ENCODE measurements at regions not wholly inside any gene's neighbourhood (a gene's known extent, or its start where the extent isn't known, plus 50 kb on each side); places are given as distances from the start of the nearest gene placed in this dataset.

DNA sequence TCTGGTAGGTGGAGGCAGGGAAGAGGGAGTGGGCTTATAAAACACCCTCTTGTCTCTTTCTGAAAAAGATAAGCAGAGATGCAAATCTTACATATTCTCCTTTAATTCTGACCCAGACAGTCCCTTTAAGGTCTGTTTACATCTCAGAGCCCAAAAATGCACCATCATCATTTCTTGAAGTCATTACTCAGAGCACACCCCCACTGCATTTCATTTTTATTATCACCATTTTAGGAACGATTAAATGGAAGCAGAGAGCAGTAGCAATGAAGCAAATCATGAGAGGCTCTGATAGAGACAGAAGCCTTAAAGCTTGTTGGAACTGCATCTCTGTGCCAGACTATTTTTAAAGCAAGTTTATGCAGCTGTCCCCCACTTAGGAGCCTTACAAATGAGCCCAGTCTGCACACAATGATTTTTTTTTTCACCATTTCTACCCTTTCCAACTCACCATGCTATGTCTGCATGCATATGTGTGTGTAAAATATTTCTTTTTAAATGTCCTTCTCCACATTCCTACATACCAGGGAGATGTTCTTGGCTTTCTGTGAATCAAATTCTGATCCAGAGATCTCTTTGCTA lies 311.0 kb downstream of the GRIN2B start:
- H3K27ac ChIP-seq, result no peak overlapping the region
- ATAC-seq (no peak), DNase-seq (no peak)
- H3K27me3 ChIP-seq, result peaks cover 0 to 48% (median 5%) of the 10 kb centered on the region in 7 donors
- TF ChIP-seq, protein P1, sequence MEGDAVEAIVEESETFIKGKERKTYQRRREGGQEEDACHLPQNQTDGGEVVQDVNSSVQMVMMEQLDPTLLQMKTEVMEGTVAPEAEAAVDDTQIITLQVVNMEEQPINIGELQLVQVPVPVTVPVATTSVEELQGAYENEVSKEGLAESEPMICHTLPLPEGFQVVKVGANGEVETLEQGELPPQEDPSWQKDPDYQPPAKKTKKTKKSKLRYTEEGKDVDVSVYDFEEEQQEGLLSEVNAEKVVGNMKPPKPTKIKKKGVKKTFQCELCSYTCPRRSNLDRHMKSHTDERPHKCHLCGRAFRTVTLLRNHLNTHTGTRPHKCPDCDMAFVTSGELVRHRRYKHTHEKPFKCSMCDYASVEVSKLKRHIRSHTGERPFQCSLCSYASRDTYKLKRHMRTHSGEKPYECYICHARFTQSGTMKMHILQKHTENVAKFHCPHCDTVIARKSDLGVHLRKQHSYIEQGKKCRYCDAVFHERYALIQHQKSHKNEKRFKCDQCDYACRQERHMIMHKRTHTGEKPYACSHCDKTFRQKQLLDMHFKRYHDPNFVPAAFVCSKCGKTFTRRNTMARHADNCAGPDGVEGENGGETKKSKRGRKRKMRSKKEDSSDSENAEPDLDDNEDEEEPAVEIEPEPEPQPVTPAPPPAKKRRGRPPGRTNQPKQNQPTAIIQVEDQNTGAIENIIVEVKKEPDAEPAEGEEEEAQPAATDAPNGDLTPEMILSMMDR (IDR thresholded peaks at IDR 0.05), result no peak
- H3K4me1 ChIP-seq, result no peaks in the 10 kb centered on the region
- intact Hi-C loops (cut with DNase I), result no loop called here
- H3K4me3 ChIP-seq, result no peak overlapping the region
- no peaks in the 10 kb centered on the region for H3K9me3 ChIP-seq
- WGBS, 2 donors, result 29 to 34% methylated on average over 1 of the region's 1 CpG
- H3K36me3 ChIP-seq, result no peaks in the 10 kb centered on the region

DNA sequence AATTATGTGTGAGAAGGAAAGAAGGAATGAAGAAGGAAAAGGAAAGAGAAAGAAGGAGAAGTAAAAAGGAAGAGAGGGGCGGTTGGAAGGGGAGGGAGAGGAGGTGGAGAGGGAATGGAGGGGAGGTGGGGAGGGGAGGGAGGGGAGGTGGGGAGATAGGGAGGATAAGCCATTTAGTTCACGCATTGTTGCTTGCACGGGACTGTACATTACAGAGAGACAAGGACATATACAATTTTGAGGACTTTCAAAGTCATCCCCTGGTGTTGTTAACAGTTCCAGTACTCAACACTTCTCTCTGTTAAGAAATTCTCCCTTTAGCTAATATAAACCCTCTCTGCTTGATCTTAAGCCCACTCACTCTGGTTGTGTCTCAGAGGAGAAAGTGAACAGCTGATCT lies 312.5 kb downstream of the GRIN2B start:
- Histone ChIP-seq H3K9me3 (no peaks in the 10 kb centered on the region), H3K4me1 (no peaks in the 10 kb centered on the region), H3K36me3 (no peaks in the 10 kb centered on the region), H3K4me3 (no peak overlapping the region), H3K27ac (no peak overlapping the region), H3K27me3 (peaks cover 0 to 44% (median 5%) of the 10 kb centered on the region in 7 donors)
- intact Hi-C loops (cut with DNase I), result loop anchor here in 7 of 10 donors (10.0 kb wide), 3 partner anchors 304 to 414 kb away; no protein-coding TSS in a partner anchor
- TF ChIP-seq, protein P1 (IDR thresholded peaks at IDR 0.05), result no peak
- DNase-seq (no peak), ATAC-seq (no peak)
- WGBS, 2 donors, result 84% methylated on average over 3 of the region's 3 CpGs

- DNase-seq (no peak), ATAC-seq (no peak)
- Histone ChIP-seq H3K4me1 (no peaks in the 10 kb centered on the region), H3K27ac (no peak overlapping the region), H3K36me3 (no peaks in the 10 kb centered on the region), H3K9me3 (no peaks in the 10 kb centered on the region), H3K27me3 (peaks cover 0 to 38% (median under 1%) of the 10 kb centered on the region in 7 donors), H3K4me3 (no peak overlapping the region)
- 69 to 81% methylated on average over 2 of the region's 2 CpGs for WGBS, 2 donors
- TF ChIP-seq, protein P1 (IDR thresholded peaks at IDR 0.05), result no peak
- intact Hi-C loops (cut with DNase I), result loop anchor here in 7 of 10 donors (10.0 kb wide), 3 partner anchors 302 to 412 kb away; no protein-coding TSS in a partner anchor
Measured at GRCh38 chr12:13666806-13667205, 314.6 kb downstream of the GRIN2B start.

DNA sequence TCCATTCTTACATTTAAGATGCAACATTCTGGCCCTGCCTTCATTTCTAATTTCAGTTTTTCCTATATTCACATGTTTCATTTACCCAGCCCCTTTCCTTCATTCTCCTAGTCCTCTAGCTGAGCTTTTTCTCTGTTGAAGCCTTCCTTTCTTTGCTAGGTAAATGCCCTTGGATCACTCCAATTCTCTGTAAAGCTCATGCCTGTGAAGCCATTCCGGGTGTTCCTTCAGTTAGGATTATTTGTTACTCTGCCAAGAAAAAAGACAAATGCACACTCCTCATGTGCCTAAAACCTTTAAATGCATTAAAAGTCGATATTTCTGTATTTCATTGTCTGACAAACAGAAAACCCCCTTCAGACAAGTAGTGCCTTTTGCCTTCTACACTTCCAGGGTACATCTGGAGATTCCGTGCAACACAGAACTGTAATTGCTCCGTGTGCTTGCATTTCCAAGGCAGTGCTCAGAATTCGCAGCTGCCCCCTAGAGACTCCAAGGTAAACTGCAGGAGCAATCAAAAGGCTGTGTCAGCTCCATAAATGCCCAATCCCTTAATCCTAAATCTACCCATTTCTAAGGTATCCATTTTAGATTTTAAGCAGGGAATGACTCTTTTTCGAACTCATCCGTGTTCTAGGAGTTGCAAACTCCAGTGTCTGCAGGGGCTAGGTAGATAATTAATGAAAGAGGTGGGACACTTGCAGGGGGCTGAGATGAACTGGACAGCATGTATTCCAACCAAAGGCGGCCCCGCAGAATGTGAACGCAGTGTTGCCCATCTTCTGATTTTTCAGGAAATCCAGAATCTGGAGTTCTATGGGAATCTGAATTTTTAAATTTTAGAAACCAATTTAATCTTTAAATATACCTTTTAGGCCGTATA lies 320.2 kb downstream of the GRIN2B start:
- no peaks in the 10 kb centered on the region for H3K36me3 ChIP-seq
- peak; percentile 13 to 23 for DNase-seq
- peaks cover 0 to 42% (median 5%) of the 10 kb centered on the region in 7 donors for H3K27me3 ChIP-seq
- peak in 7 of 8 donors; percentile 46 to 79 (median 67) for ATAC-seq
- H3K27ac ChIP-seq, result no peak overlapping the region
- no peak overlapping the region for H3K4me3 ChIP-seq
- TF ChIP-seq, protein P1 (IDR thresholded peaks at IDR 0.05), result peak; percentile 43 to 84 (median 80)
- H3K9me3 ChIP-seq, result no peaks in the 10 kb centered on the region
- intact Hi-C loops (cut with DNase I), result loop anchor here in 9 of 10 donors (1.0 to 10.0 kb wide), 9 partner anchors 296 to 406 kb away; no protein-coding TSS in a partner anchor
- no peaks in the 10 kb centered on the region for H3K4me1 ChIP-seq
- 41 to 42% methylated on average over 11 of the region's 11 CpGs for WGBS, 2 donors
